Upper lobe of right lung (tissue), 1 donor: ENCODE measurements at regions not wholly inside any gene's neighbourhood (a gene's known extent, or its start where the extent isn't known, plus 50 kb on each side); places are given as distances from the start of the nearest gene placed in this dataset.
A peak's percentile ranks its signal among the peaks of the same experiment; 100 is the strongest.
"Not testable (repeated sequence)": the region's sequence is repeated elsewhere in the genome, so short reads cannot be mapped to it uniquely, and the experiment has no call there.

Experiments
- ATAC-seq: fragments of 200-7000 bp; cut with Tn5 transposase; one replicate; pipeline ENCODE4 v1.9.1; 2020; ENCODE audit warnings: mild to moderate bottlenecking, moderate library complexity
- DNase-seq: peaks from one replicate; pipeline ENCODE4 v3.0.0-alpha.2; 2020
- H3K27ac ChIP-seq: fragments of 200-600 bp; one replicate; pipeline ENCODE4 v1.8.0; 2022
- H3K27me3 ChIP-seq: fragments of 200-600 bp; one replicate; pipeline ENCODE4 v1.8.0; 2022; ENCODE audit warnings: mild to moderate bottlenecking
- H3K36me3 ChIP-seq: fragments of 200-600 bp; one replicate; pipeline ENCODE4 v1.8.0; 2022
- H3K4me1 ChIP-seq: fragments of 200-600 bp; one replicate; pipeline ENCODE4 v1.8.0; 2022
- H3K4me3 ChIP-seq: fragments of 200-600 bp; one replicate; pipeline ENCODE4 v1.8.0; 2022; ENCODE audit warnings: mild to moderate bottlenecking
- H3K9me3 ChIP-seq: fragments of 200-600 bp; one replicate; pipeline ENCODE4 v1.8.0; 2022
- intact Hi-C: fragments of 100-400 bp; cut with DNase I; formaldehyde crosslinking; loops from one replicate; pipeline ENCODE4 v1.11.0; 2022
- TF ChIP-seq, protein P1 (sequence below): fragments of 200-600 bp; IDR thresholded peaks from one replicate; pipeline ENCODE4 v1.8.0; 2022; ENCODE audit warnings: antibody characterized with exemption
- donor health status: DM: no; HTN: yes; CAD: no; lungs with severe emphysema.

- no peak for ATAC-seq
- DNase-seq: no peak
- no peak overlapping the region for H3K4me3 ChIP-seq
- intact Hi-C loops: no loop called here
- TF ChIP-seq, protein P1, sequence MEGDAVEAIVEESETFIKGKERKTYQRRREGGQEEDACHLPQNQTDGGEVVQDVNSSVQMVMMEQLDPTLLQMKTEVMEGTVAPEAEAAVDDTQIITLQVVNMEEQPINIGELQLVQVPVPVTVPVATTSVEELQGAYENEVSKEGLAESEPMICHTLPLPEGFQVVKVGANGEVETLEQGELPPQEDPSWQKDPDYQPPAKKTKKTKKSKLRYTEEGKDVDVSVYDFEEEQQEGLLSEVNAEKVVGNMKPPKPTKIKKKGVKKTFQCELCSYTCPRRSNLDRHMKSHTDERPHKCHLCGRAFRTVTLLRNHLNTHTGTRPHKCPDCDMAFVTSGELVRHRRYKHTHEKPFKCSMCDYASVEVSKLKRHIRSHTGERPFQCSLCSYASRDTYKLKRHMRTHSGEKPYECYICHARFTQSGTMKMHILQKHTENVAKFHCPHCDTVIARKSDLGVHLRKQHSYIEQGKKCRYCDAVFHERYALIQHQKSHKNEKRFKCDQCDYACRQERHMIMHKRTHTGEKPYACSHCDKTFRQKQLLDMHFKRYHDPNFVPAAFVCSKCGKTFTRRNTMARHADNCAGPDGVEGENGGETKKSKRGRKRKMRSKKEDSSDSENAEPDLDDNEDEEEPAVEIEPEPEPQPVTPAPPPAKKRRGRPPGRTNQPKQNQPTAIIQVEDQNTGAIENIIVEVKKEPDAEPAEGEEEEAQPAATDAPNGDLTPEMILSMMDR: no peak
- H3K27ac ChIP-seq: no peak overlapping the region
- H3K9me3 ChIP-seq: no peaks in the 10 kb centered on the region
- H3K36me3 ChIP-seq: no peaks in the 10 kb centered on the region
- no peaks in the 10 kb centered on the region for H3K27me3 ChIP-seq
- no peaks in the 10 kb centered on the region for H3K4me1 ChIP-seq
Measured at GRCh38 chr4:162969194-162969593, 197.5 kb downstream of the NAF1 start.

- H3K27ac ChIP-seq, DNase-seq, H3K4me1 ChIP-seq, H3K9me3 ChIP-seq, H3K36me3 ChIP-seq, intact Hi-C loops, H3K4me3 ChIP-seq, ATAC-seq, H3K27me3 ChIP-seq: not testable (repeated sequence)
Measured at GRCh38 chr4:162965978-162966377, 200.7 kb downstream of the NAF1 start.

DNA sequence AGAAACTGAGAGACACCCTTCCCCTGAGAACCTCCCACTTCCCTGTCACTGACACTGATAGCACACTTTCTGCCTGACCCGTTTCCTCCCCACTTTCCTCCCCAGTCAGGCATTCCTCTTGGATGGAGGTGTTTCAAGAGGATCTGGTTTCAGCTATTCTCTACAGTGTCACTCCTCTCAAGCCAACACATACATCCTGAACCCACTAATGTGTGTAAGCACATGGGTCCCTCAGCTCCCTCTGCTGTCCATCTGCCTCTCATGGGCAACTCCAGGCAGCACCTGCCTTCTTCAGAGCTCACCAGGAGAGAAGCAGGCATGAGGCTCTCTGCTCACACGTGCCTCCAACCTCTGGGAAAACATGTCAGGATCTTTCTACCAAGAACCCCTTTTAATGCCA lies 207.6 kb downstream of the NAF1 start:
- no peak overlapping the region for H3K4me3 ChIP-seq
- H3K9me3 ChIP-seq: no peaks in the 10 kb centered on the region
- no peaks in the 10 kb centered on the region for H3K4me1 ChIP-seq
- peak; percentile 33 for ATAC-seq
- H3K27ac ChIP-seq: no peak overlapping the region
- no peaks in the 10 kb centered on the region for H3K27me3 ChIP-seq
- intact Hi-C loops: no loop called here
- no peak for DNase-seq
- TF ChIP-seq, protein P1: no peak
- no peaks in the 10 kb centered on the region for H3K36me3 ChIP-seq

DNA sequence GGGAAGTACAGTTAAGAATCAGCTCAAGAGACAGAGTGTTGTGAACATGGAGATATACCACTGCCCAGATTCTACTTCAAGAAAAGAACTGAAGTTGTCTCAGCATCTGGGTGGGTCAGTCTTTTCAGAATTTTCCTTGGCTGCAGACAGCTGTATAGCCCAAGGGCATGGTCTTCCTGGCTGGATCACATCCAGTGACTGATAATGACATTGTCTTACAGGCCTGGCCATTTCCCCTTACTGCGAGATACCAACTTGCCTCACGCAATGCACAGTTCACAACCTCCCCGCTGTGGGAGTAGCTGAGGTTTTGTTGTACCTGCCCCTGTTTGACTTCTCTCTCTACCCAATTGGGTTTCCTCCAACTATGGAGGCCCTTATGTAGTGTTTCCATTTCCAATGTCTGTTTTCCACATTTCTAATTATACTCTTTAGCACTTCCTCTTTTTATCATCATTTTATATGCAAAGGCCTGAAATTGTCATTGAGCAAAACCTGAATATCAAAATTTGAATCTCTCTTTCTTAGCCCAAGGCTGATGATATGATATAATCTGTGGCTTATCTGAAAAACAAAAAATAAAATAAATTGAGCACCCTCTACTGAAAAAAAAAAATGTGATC lies 209.1 kb downstream of the NAF1 start:
- Histone ChIP-seq H3K36me3 (no peaks in the 10 kb centered on the region), H3K27me3 (no peaks in the 10 kb centered on the region), H3K27ac (no peak overlapping the region), H3K4me1 (no peaks in the 10 kb centered on the region), H3K4me3 (no peak overlapping the region), H3K9me3 (no peaks in the 10 kb centered on the region)
- DNase-seq (no peak), ATAC-seq (no peak)
- TF ChIP-seq, protein P1: no peak
- intact Hi-C loops: no loop called here

- ATAC-seq: no peak
- no peak overlapping the region for H3K4me3 ChIP-seq
- H3K4me1 ChIP-seq: no peaks in the 10 kb centered on the region
- DNase-seq: no peak
- H3K36me3 ChIP-seq: no peaks in the 10 kb centered on the region
- intact Hi-C loops: no loop called here
- TF ChIP-seq, protein P1: no peak
- no peaks in the 10 kb centered on the region for H3K9me3 ChIP-seq
- no peak overlapping the region for H3K27ac ChIP-seq
- no peaks in the 10 kb centered on the region for H3K27me3 ChIP-seq
Measured at GRCh38 chr4:162954976-162955375, 211.7 kb downstream of the NAF1 start.

GRCh38 chr4:162952232-162952631 lies 214.5 kb downstream of the NAF1 start:
- H3K36me3 ChIP-seq: no peaks in the 10 kb centered on the region

More at GRCh38 chr4:162952232-162952631, 214.5 kb downstream of the NAF1 start:
- Histone ChIP-seq H3K4me3 (no peak overlapping the region), H3K9me3 (no peaks in the 10 kb centered on the region), H3K27me3 (no peaks in the 10 kb centered on the region), H3K4me1 (no peaks in the 10 kb centered on the region), H3K27ac (no peak overlapping the region)
- TF ChIP-seq, protein P1: no peak
- intact Hi-C loops: no loop called here
- DNase-seq (no peak), ATAC-seq (no peak)
